OCI-LY7 (cell line): ENCODE measurements at regions not wholly inside any gene's neighbourhood (a gene's known extent, or its start where the extent isn't known, plus 50 kb on each side); places are given as distances from the start of the nearest gene placed in this dataset.

Experiments
- EZH2phosphoT487 ChIP-seq: fragments of 200-600 bp; sonication (generic); IDR thresholded peaks from 2 replicates; pipeline ENCODE4 v1.6.1; 2018; ENCODE audit warnings: low read depth, borderline replicate concordance, mild to moderate bottlenecking, mixed run types, antibody characterized with exemption, low read length, moderate library complexity, mixed read lengths
- TF ChIP-seq, protein P1 (sequence below): fragments of 200-600 bp; sonication (generic); conservative IDR thresholded peaks from 2 replicates; pipeline ENCODE4 v1.5.1; 2014; ENCODE audit warnings: mild to moderate bottlenecking, antibody characterized with exemption, low read length, moderate library complexity, mixed read lengths

DNA sequence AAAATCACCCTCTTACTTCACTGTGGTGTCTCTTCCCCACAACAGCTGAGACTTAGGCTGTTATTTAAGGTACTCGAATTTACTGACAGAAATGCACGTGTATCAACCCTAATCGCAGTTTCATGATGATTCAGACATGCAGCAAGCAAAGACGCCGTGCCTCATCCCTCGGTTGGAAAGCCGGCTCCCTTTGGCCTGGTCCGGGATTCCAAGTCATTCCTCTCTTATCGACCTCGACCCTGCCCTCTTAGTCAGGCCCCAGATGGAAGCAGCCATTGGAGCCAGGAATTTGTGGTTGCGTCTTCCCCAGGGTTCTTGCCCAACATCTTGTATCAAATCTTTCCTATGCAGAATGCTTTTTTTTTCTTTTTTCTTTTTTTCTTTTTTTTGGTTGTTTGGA is 229.5 kb downstream of the GATA3 start:
- TF ChIP-seq, protein P1, sequence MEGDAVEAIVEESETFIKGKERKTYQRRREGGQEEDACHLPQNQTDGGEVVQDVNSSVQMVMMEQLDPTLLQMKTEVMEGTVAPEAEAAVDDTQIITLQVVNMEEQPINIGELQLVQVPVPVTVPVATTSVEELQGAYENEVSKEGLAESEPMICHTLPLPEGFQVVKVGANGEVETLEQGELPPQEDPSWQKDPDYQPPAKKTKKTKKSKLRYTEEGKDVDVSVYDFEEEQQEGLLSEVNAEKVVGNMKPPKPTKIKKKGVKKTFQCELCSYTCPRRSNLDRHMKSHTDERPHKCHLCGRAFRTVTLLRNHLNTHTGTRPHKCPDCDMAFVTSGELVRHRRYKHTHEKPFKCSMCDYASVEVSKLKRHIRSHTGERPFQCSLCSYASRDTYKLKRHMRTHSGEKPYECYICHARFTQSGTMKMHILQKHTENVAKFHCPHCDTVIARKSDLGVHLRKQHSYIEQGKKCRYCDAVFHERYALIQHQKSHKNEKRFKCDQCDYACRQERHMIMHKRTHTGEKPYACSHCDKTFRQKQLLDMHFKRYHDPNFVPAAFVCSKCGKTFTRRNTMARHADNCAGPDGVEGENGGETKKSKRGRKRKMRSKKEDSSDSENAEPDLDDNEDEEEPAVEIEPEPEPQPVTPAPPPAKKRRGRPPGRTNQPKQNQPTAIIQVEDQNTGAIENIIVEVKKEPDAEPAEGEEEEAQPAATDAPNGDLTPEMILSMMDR, result no peak
- no peak for TF ChIP-seq EZH2phosphoT487
